RPMI7951 (cell line): ENCODE measurements at regions not wholly inside any gene's neighbourhood (a gene's known extent, or its start where the extent isn't known, plus 50 kb on each side); places are given as distances from the start of the nearest gene placed in this dataset.

Experiments used
- DNase-seq: peaks from one replicate; pipeline ENCODE4 v3.0.0-alpha.2; 2012; ENCODE audit warnings: low read depth

DNA sequence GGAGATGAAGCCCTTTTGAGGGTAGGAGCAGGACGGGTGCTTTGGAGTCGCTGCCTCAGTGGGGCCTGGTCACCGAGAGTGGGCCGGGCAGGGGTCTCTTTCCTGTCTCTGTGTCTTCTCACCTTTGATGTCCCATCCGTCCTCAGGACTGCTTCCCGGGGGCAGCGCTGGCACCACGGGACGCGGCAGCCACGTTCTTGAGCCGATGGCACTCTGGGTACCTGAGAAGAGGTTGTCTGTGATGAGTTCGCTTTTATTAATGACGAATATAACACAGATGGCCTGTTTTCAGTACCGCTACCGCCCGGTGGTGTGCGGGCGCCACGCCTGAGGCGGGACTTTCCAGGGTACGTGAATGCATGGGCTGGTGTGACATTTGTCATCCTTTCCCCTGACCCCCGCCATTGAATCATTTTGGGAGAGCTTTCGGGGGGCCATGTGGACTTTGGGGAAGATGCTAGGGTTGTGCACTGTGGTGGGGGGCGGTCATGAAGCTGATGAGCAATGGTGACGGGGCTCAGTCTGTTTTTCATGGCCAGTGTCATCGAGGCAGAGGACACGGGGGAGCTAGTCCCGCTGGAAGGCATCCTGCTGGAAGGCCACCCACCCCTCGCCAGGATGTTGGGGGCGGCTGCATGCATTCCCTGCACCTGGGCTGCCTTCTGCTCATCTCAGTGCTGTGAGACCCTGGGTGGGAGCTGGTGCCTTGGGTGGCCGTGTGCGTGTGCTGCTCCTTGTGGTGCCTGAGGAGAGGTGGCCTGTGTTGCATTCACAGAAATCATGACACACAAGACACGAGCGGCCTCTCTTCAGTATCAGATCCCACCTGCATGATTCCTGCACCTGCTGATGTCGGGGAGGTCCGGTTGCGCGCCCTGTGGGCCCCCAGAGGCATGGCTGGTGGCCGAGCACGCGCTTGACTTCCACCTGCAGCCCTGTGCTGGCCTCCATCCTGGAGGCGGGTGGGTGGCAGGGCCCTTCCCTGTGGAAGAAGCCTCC lies 162.5 kb upstream of the RTL1 start:
- DNase-seq = no peak

DNA sequence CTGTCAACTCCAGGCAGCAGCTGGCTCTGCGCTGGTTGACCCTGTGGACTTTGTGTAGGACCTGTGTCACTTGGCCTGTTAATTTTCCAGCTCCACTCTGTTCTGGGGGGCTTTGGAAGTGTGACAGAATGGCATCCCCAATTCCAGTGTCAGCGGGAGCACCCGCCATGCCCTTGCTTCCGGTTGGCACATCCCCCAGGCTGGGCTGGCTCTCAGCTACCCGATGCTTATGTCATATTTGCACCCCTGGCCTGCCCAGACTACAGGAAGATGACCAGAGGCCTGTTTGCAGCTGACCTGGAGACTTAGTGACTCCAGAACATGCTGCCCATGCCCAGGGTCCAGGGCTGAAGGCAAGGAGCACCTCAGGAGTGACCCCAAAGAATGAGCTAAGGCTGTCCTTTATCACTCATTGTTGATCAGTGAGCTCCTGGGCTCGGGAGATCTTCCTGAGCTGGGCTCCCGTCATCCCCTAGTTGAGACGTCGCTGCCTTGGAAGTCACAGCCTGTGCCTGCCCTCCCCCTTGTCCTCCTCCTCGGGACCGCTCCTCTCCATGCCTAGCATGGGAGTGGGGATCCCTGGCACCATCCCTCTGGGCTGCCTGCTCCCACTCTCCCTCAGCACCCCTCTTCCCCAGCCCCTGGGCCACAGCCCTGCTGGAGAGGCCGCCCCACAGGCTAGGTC lies 163.4 kb upstream of the RTL1 start:
- no peak for DNase-seq

DNA sequence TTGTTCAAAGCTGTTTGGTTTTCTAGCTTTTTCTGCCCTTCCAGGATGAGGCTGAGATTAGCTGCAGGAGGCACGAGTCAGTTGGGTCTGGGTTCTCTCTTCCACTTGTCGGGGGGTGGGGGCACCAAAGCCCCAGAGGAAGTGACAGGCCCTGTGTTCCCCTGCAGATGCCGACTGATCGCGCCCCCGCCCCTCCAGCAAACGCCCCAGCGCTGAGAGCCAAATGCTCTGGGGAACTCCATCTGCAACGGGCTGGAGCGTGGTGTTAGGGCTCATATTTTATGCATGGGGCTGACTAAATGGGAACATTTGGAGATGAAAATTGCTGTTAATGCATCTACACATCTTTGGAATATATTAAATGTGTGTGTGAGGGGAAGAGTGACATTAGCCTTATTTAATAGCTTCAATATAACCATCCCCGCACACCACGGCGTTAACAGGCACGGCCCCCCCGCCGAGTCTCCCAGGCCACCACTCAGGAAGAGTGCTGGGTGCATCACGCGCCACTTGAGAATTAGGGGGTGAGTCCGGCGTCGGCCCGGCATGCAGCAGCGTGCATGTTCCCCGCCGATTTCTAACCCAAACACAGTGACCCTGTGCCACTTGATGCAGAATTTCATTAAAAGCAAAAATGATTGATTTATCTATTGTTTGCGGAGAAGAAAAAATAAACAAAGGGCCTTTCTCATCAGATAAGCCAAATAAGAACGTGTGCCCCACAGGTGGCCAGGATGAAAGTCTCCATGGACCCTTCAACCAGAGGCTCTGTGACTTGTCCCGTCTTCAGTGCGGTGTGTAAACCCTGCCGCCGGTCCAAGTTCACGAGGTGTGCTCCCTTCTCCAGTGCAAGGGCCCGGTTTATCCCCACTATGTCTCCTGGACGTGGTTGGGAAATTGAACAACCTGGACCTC lies 165.0 kb upstream of the RTL1 start:
- no peak for DNase-seq

- no peak for DNase-seq
Measured at GRCh38 chr14:101069228-101069549, 165.7 kb upstream of the RTL1 start.

DNA sequence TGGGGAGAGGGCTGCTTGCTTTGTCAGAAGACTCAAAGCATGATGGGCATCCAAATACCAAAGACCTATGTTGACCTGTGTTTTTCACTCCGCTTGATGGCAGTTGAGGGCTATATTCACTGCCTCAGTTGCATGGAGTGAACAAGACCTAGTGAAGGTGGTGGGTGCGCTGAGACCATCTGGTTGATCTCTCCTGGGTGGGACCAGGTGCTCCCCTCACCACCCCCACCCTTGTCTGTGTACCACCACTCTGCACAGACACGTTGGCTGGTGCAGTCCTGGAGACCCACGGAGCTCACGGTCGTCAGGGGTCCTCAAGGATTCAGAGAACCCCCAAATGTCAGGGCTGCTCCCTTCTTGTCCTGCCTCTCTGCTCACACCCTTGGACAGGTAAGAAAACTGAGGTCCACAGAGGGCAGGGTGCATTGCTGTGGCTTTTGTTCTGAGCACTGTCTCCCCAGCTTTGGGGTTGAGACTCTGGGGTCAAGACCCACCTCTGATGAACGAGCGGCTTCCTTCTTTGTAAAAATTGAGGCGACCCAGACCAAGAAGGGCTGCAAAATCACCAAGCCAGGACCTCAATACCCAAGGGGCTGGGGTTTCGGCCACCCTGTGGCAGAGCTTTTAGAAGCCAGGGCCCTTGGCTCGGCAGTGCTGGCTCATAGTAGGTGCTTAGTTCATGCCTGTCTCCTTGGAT lies 166.3 kb upstream of the RTL1 start:
- no peak for DNase-seq

DNA sequence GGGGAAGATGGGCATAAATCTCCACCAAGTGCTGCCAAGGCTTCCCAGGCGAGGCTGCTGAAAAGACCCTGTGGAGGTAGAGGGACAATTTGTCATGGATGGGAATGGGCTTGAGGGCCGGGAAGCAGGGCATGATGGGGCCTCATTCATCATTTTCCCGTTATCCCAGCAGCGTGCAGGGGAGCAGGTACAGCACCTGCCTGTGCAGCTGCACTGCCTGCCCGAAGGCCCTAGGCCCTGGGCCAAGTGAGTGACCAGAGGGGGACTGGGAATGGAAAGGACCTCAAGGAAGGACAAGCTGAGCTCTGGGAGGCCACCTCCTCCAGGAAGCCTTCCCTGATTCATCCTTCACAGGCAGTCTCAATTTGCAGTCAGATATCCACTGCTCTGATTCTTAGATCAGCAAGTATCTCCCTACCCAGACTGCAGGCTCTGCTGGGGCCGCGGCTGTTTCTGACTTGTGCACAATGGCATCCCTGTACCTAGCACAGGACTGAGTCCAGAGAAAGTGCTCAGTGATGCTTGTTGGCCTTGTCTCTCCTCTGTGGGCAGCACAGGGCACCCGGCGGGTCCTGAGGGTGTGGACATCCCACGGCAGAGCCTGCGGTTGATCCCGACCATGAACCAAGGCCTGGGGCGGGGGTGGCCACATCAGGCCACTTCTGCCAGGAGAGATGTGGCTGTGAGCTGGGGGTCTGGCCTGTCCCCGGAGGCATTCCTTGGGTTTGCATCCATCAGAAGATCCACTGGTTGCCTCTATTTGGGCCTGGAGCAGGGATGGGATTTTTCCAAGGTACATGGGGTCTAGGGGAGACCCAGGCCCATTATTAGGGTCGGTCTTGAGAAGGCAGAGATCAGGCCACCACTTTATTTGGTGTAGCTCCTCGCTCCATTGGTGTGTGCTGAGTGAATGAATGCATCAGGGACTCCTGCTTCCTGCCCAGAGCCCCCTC lies 167.3 kb upstream of the RTL1 start:
- DNase-seq = no peak

- DNase-seq = no peak
Measured at GRCh38 chr14:101071493-101071906, 168.0 kb upstream of the RTL1 start.

DNA sequence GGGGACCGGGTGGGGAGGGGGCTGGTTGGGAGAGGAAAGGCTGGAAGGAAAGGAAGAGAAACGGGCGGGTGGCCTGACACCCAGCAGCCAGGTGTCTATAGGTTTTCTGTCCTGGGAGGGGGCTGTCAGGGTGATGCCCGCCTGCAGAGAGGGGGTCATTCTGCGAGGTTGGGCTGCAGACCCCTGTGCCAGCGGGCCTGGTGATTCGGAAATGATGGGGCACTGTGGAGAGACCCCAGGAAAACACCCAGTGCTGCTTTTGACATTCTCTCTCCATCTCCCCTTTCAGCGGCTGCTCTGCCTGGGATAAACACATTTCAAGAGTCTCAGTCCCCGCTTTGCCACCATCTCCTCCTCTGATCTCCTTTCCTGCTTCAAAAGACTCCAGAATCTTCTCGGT lies 168.5 kb upstream of the RTL1 start:
- no peak for DNase-seq

DNA sequence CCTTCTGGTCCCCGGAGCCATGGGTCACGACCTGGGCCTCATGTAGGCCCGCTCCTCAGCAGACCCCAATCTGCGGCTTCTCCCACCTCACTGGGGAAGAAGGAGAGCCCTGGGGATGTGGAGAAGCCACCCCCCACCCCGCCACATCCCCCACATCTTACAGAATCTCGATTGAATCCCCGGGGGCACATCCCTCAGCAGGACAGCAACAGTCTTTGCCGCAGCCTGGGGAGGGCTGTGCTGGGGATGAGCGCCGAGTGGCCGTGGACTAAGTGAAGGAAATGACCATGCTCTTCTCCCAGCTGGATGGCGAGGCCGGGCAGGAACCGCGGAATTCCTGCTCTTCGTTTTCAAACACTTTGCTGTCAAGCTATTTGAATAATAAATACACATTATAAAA lies 169.0 kb upstream of the RTL1 start:
- DNase-seq = peak; percentile 32

- peak; percentile 94 for DNase-seq
Measured at GRCh38 chr14:101072945-101073597, 169.5 kb upstream of the RTL1 start.

GRCh38 chr14:101073598-101073965 lies 170.1 kb upstream of the RTL1 start:
- DNase-seq = no peak

GRCh38 chr14:101074196-101075024 lies 170.9 kb upstream of the RTL1 start:
- no peak for DNase-seq

DNA sequence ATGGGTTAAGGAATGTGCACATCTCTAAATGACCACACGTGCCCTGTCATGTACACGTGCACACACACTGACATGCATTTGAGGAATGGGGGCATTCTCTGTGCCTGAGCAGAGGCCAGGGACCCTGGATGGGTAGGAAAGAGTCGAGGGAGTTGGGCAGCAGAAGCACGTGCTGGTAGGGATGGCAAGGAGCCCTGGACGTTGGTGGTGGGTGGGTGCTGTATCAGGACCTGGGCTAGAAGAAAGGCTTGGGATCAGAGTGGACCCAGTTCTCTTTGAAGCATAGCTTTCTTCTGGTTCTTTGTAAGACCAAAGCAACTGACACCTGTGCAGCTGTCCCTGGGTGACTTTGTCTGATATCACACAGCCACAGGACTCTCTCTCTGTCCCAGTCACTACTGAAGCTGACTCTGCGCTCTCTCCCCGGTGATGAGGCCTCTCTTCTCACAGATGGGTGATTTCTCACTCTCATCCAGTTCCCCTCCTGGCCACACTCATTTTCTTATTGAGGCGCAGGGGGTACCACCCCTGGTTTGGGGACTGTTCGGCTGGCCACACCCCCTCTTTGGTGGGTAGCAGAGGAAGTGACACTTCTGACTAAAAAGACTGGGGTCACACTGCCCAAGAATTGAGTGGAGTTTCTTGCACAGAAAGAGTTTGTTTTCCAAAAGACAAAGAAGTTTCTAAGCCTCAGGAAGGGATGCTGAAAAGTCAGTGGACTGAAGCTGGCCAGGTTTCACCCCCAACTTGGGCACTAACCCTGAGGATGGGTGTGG lies 171.7 kb upstream of the RTL1 start:
- DNase-seq = no peak

DNA sequence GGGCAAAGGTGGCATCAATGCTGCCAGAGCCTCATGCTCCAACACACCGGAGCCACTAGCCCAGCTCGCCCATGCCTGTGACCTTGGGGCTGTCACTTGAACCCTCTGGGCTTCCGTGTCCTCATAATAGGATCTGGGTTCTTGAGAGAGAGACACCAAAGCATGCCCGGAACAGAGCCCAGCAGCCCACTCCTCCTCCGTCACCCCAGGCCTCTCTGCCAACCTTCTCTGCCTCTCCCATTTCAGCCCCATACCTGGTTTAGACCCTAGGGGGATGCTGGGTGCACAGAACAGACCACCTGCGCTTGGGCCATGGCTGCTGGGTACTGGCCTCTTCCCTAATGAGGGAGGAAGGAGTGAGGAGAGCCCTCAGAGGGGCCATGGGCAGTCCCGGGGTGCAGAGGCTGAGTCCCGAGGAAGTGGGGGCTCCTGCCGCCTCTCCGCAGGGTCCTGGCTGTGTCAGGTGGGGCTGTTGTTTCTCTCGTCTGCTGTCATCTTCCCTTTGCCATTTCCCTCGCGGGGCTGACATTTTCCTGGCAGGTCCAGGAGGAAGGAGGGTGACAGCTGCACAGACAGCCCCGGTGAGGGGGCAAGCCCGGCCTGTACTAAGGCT lies 172.4 kb upstream of the RTL1 start:
- DNase-seq = no peak

DNA sequence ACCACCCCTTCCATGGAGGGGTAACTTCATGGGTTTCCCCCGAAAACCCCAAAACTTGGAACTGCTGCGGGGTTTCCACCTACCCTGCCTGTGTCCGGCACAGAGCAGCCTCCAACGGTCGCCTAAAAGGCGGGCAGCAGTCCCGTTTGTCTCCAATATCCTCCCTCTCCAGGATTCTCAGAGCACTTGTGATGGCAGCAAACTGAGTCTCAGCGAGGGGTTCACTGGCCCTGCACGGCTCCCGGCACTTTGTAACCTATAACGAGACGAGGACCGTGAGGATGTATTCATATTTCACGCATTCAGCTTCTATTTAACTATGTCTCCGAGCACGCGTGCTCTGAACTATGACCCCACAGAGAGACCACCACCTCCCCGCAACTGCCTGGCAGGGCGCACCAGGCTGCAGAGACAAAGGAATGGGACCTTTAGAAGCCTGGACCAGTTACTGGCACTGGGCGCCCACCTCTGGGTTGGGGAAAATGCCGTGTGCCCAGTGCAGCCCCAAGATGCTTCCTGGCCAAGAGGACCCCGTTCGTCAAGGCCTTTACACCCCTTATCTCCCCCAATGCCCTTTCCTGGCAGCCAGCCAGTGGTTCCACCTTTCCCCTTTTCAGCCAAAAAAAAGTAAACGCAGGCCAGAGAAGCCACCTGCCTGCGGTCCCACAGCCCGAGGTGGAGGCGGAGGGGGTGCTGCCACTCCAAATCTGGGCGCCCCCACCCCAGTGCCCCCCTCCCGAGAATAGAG lies 173.1 kb upstream of the RTL1 start:
- DNase-seq = no peak

DNA sequence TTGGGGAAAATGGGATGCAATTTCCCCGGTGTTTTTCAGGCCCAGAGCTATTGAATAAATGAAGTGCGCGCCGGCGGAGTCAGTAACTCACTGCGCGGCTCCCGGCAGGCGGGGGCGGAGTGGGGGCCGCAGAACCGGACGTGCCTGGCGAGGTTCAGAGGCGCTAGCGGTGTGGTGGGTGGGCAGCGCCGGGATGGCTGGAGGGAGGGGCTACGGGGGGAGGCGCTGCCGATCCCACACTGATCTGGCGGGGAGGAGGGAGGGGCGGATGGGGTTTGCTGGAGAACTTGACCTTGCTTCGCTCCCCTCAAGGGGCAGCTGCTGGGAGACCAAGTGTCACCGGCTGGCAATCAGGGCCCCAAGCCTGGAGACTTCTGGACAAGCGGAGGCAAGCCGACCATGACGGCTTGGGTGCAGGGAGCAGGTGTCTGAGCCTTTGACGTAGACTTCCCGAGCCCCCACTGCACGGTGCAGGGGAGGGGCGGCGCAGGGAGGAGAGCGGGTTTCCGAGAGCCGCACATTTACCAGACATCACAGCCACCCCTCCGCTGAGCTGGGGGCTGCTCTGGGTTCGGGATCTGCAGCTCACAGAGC lies 174.1 kb upstream of the RTL1 start:
- DNase-seq = no peak
